Right lobe of liver (tissue), 6 donors: ENCODE measurements at regions not wholly inside any gene's neighbourhood (a gene's known extent, or its start where the extent isn't known, plus 50 kb on each side); places are given as distances from the start of the nearest gene placed in this dataset.

ENCODE experiments used
- ATAC-seq, 4 donors: fragments of 200-7000 bp; cut with Tn5 transposase; one replicate each; pipeline ENCODE4 v1.9.1; 2020; ENCODE audit warnings: mild to moderate bottlenecking in 4 of 4, moderate library complexity in 4 of 4
- DNase-seq, 3 donors: peaks; one replicate each; pipeline ENCODE4 v3.0.0-alpha.2; 2020
- H3K27ac ChIP-seq, 3 donors: fragments of 200-600 bp; one replicate each; pipeline ENCODE4 v1.8.0; 2022
- H3K27me3 ChIP-seq, 2 donors: fragments of 200-600 bp; one replicate each; pipeline ENCODE4 v1.8.0; 2022
- H3K36me3 ChIP-seq, 4 donors: fragments of 200-600 bp; sonication (generic) in 1 of 4; one replicate each; pipeline versions ENCODE4 v1.5.1 to v1.8.0; 2017 to 2022; ENCODE audit warnings: control low read depth in 1 of 4
- H3K4me1 ChIP-seq, 4 donors: fragments of 200-600 bp; sonication (generic) in 1 of 4; one replicate each; pipeline versions ENCODE4 v1.5.1 to v1.8.0; 2017 to 2022; ENCODE audit warnings: control low read depth in 1 of 4
- H3K4me3 ChIP-seq, 3 donors: fragments of 200-600 bp; one replicate each; pipeline ENCODE4 v1.8.0; 2022
- H3K9me3 ChIP-seq, 4 donors: fragments of 200-600 bp; sonication (generic) in 1 of 4; one replicate each; pipeline versions ENCODE4 v1.5.1 to v1.8.0; 2017 to 2022; ENCODE audit warnings: control low read depth in 1 of 4
- CTCF ChIP-seq, 4 donors: fragments of 200-600 bp in 3 of 4; fragments of 450-650 bp in 1 of 4; IDR thresholded peaks; one replicate each; pipeline versions ENCODE4 v1.5.1 to v1.8.0; 2016 to 2022; ENCODE audit warnings: antibody characterized with exemption in 4 of 4, mild to moderate bottlenecking in 2 of 4
- POLR2A ChIP-seq: fragments of 450-650 bp; IDR thresholded peaks from one replicate; pipeline ENCODE4 v1.6.1; 2017; ENCODE audit warnings: antibody characterized with exemption, mild to moderate bottlenecking
- WGBS: methylation state at CpG from one replicate; pipeline ENCODE4 v1.1.6; 2018; ENCODE audit warnings: low coverage, low lambda C conversion rate; ENCODE audit not compliant: insufficient coverage; ENCODE audit errors: missing lambda C conversion rate; 5-methylcytosine and 5-hydroxymethylcytosine counted together
- intact Hi-C, 2 donors: fragments of 100-400 bp; cut with DNase I; formaldehyde crosslinking; loops; one replicate each; pipeline versions ENCODE4 v1.11.2 to v1.14.1; 2022
- donor health status: DM: no; HTN: yes; CAD: no.
- donor health status: DM: no; HTN: no; CAD: no.
- donor health status: DM: no; HTN: no; CAD: no.
- donor health status: DM: no; HTN: yes; CAD: no.
- donor health status: DM: no; HTN: yes; CAD: no.

GRCh38 chrX:39582976-39583375 is 514.8 kb downstream of the BCOR start:
- H3K27ac ChIP-seq = no peak overlapping the region
- no peak for DNase-seq
- WGBS = 50% methylated on average over 4 of the region's 4 CpGs
- no peaks in the 10 kb centered on the region for H3K27me3 ChIP-seq
- intact Hi-C loops = no loop called here
- H3K4me1 ChIP-seq = no peaks in the 10 kb centered on the region
- H3K4me3 ChIP-seq = no peak overlapping the region
- no peaks in the 10 kb centered on the region for H3K9me3 ChIP-seq
- no peaks in the 10 kb centered on the region for H3K36me3 ChIP-seq
- no peak for ATAC-seq
- TF ChIP-seq CTCF (IDR thresholded peaks at IDR 0.05) (no peak), POLR2A (no peak)

GRCh38 chrX:39585808-39586207 is 511.9 kb downstream of the BCOR start:
- intact Hi-C loops = no loop called here
- H3K4me3 ChIP-seq = no peak overlapping the region
- no peaks in the 10 kb centered on the region for H3K4me1 ChIP-seq
- H3K9me3 ChIP-seq = no peaks in the 10 kb centered on the region
- no peaks in the 10 kb centered on the region for H3K36me3 ChIP-seq
- WGBS = 33% methylated on average over 1 of the region's 3 CpGs
- DNase-seq (no peak), ATAC-seq (no peak)
- H3K27ac ChIP-seq = no peak overlapping the region
- TF ChIP-seq CTCF (IDR thresholded peaks at IDR 0.05) = no peak
- no peak for TF ChIP-seq POLR2A
- H3K27me3 ChIP-seq = no peaks in the 10 kb centered on the region

DNA sequence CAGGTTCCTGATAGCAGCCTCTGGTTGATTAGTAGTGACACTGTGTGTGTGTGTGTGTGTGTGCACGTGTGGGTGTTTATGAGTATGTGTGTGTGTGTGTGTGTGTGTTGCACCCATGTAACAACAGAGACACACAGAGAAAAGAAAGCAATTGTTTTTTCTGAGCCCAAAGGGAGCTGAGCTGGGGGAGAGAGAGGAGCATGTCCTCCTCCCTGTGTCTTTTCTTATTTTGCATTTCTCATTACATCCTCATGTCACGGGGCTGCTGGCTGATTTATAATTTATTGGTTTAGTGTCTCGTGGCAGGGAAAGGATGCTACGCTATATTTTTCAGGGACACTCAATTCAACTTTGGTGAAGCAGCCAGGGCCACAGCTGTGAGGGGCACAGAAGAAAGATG is 511.4 kb downstream of the BCOR start:
- TF ChIP-seq CTCF (IDR thresholded peaks at IDR 0.05) (no peak), POLR2A (no peak)
- DNase-seq (no peak), ATAC-seq (no peak)
- Histone ChIP-seq H3K27ac (no peak overlapping the region), H3K9me3 (no peaks in the 10 kb centered on the region), H3K4me3 (no peak overlapping the region), H3K36me3 (no peaks in the 10 kb centered on the region), H3K4me1 (no peaks in the 10 kb centered on the region), H3K27me3 (no peaks in the 10 kb centered on the region)
- intact Hi-C loops = no loop called here
- 49% methylated on average over 4 of the region's 4 CpGs for WGBS

DNA sequence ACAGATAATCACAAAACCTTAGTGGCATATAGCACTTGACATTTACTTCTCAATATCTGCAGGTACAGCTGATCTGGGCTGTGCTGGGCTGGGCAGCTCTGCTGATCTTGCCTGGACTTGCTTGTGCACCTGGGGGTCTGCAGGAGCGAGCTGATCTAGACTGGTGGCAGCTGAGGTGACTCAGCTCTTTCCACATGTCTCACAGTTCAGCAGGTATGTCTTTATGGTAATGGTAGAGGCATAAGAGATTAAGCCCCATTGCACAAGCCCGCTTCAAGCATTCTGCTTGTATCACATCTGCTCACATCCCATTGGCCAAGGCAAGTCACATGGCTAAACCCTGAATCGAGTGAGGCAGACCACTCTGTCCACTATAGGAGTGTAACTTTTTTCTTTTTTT is 506.7 kb downstream of the BCOR start:
- TF ChIP-seq POLR2A (no peak), CTCF (IDR thresholded peaks at IDR 0.05) (no peak)
- Histone ChIP-seq H3K9me3 (no peaks in the 10 kb centered on the region), H3K27me3 (no peaks in the 10 kb centered on the region), H3K4me3 (no peak overlapping the region), H3K27ac (no peak overlapping the region), H3K36me3 (no peaks in the 10 kb centered on the region), H3K4me1 (no peaks in the 10 kb centered on the region)
- intact Hi-C loops = no loop called here
- 27% methylated on average over 1 of the region's 3 CpGs for WGBS
- ATAC-seq (no peak), DNase-seq (no peak)

- Histone ChIP-seq H3K27ac (no peak overlapping the region), H3K4me1 (no peaks in the 10 kb centered on the region), H3K9me3 (no peaks in the 10 kb centered on the region), H3K36me3 (no peaks in the 10 kb centered on the region), H3K27me3 (no peaks in the 10 kb centered on the region), H3K4me3 (no peak overlapping the region)
- ATAC-seq = no peak
- no peak for DNase-seq
- intact Hi-C loops = no loop called here
- TF ChIP-seq CTCF (IDR thresholded peaks at IDR 0.05) = no peak
- TF ChIP-seq POLR2A = no peak
Observed at GRCh38 chrX:39592776-39593175, 505.0 kb downstream of the BCOR start.
